H1 (cell line): ENCODE measurements at regions not wholly inside any gene's neighbourhood (a gene's known extent, or its start where the extent isn't known, plus 50 kb on each side); places are given as distances from the start of the nearest gene placed in this dataset.

Experiments used
- SIN3A ChIP-seq, 2 experiments: IDR thresholded peaks in 1 of 2; conservative IDR thresholded peaks in 1 of 2; 2 replicates each; pipeline ENCODE4 v1.6.1; 2011 to 2012; ENCODE audit warnings: low read length in 2 of 2, improper control_type of control experiment in 1 of 2, low read depth in 1 of 2, mild to moderate bottlenecking in 1 of 2
- ZNF274 ChIP-seq: IDR thresholded peaks from 2 replicates; pipeline ENCODE4 v1.7.0; 2012; ENCODE audit warnings: low read length, borderline replicate concordance; ENCODE audit errors: extremely low read depth
- TF ChIP-seq, protein P1 (sequence below): fragments of 300-600 bp; sonication (generic); IDR thresholded peaks from 2 replicates; pipeline ENCODE4 v1.7.1; 2012; ENCODE audit warnings: low read length, moderate library complexity, mild to moderate bottlenecking, inconsistent platforms; ENCODE audit not compliant: insufficient replicate concordance

DNA sequence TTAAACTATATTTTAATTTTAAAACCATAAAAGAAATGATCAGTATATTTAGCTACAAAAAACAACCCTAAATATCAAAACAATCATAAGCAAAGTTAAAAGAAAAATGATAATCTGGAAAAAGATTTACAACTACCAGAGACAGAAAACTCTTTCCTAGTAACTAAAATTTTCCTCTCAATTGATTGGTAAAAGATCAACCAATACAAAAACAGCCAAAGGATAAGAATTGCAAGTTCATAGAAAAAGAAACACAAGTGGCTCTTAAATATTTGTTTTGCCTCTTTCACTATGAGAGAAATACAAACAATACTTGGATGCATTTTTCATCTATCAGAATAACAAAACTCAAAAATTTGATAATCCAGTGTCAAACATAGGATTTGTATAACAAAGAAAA is 101.8 kb upstream of the ZC3H15 start (continued):
- TF ChIP-seq, protein P1, sequence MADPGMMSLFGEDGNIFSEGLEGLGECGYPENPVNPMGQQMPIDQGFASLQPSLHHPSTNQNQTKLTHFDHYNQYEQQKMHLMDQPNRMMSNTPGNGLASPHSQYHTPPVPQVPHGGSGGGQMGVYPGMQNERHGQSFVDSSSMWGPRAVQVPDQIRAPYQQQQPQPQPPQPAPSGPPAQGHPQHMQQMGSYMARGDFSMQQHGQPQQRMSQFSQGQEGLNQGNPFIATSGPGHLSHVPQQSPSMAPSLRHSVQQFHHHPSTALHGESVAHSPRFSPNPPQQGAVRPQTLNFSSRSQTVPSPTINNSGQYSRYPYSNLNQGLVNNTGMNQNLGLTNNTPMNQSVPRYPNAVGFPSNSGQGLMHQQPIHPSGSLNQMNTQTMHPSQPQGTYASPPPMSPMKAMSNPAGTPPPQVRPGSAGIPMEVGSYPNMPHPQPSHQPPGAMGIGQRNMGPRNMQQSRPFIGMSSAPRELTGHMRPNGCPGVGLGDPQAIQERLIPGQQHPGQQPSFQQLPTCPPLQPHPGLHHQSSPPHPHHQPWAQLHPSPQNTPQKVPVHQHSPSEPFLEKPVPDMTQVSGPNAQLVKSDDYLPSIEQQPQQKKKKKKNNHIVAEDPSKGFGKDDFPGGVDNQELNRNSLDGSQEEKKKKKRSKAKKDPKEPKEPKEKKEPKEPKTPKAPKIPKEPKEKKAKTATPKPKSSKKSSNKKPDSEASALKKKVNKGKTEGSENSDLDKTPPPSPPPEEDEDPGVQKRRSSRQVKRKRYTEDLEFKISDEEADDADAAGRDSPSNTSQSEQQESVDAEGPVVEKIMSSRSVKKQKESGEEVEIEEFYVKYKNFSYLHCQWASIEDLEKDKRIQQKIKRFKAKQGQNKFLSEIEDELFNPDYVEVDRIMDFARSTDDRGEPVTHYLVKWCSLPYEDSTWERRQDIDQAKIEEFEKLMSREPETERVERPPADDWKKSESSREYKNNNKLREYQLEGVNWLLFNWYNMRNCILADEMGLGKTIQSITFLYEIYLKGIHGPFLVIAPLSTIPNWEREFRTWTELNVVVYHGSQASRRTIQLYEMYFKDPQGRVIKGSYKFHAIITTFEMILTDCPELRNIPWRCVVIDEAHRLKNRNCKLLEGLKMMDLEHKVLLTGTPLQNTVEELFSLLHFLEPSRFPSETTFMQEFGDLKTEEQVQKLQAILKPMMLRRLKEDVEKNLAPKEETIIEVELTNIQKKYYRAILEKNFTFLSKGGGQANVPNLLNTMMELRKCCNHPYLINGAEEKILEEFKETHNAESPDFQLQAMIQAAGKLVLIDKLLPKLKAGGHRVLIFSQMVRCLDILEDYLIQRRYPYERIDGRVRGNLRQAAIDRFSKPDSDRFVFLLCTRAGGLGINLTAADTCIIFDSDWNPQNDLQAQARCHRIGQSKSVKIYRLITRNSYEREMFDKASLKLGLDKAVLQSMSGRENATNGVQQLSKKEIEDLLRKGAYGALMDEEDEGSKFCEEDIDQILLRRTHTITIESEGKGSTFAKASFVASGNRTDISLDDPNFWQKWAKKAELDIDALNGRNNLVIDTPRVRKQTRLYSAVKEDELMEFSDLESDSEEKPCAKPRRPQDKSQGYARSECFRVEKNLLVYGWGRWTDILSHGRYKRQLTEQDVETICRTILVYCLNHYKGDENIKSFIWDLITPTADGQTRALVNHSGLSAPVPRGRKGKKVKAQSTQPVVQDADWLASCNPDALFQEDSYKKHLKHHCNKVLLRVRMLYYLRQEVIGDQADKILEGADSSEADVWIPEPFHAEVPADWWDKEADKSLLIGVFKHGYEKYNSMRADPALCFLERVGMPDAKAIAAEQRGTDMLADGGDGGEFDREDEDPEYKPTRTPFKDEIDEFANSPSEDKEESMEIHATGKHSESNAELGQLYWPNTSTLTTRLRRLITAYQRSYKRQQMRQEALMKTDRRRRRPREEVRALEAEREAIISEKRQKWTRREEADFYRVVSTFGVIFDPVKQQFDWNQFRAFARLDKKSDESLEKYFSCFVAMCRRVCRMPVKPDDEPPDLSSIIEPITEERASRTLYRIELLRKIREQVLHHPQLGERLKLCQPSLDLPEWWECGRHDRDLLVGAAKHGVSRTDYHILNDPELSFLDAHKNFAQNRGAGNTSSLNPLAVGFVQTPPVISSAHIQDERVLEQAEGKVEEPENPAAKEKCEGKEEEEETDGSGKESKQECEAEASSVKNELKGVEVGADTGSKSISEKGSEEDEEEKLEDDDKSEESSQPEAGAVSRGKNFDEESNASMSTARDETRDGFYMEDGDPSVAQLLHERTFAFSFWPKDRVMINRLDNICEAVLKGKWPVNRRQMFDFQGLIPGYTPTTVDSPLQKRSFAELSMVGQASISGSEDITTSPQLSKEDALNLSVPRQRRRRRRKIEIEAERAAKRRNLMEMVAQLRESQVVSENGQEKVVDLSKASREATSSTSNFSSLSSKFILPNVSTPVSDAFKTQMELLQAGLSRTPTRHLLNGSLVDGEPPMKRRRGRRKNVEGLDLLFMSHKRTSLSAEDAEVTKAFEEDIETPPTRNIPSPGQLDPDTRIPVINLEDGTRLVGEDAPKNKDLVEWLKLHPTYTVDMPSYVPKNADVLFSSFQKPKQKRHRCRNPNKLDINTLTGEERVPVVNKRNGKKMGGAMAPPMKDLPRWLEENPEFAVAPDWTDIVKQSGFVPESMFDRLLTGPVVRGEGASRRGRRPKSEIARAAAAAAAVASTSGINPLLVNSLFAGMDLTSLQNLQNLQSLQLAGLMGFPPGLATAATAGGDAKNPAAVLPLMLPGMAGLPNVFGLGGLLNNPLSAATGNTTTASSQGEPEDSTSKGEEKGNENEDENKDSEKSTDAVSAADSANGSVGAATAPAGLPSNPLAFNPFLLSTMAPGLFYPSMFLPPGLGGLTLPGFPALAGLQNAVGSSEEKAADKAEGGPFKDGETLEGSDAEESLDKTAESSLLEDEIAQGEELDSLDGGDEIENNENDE: no peak
- TF ChIP-seq SIN3A (conservative IDR thresholded peaks at IDR 0.05 in 1 of 2, IDR thresholded peaks at IDR 0.05 in 1 of 2; ENCODE audit: low read depth in 1 of 2, low read length in 2 of 2): no peak
- TF ChIP-seq ZNF274: no peak
- TF ChIP-seq, all 59 proteins: peak for 0
